GM12891 (cell line): ENCODE measurements at regions not wholly inside any gene's neighbourhood (a gene's known extent, or its start where the extent isn't known, plus 50 kb on each side); places are given as distances from the start of the nearest gene placed in this dataset.

Source experiments
- POLR2A ChIP-seq: IDR thresholded peaks from 2 replicates; pipeline ENCODE4 v1.6.1; 2011; ENCODE audit warnings: low read depth, low read length, control low read depth
- POLR2AphosphoS5 ChIP-seq: IDR thresholded peaks from 2 replicates; pipeline ENCODE4 v1.6.1; 2011; ENCODE audit warnings: low read depth, low read length, control low read depth
- TAF1 ChIP-seq: IDR thresholded peaks from 2 replicates; pipeline ENCODE4 v1.6.1; 2011; ENCODE audit warnings: low read depth, low read length, control low read depth

GRCh38 chr2:67232936-67233335 lies 164.2 kb upstream of the ETAA1 start:
- no peak for TF ChIP-seq POLR2AphosphoS5
- no peak for TF ChIP-seq TAF1
- TF ChIP-seq POLR2A = no peak
